C1 segment of cervical spinal cord (tissue), 14 donors: ENCODE measurements at regions not wholly inside any gene's neighbourhood (a gene's known extent, or its start where the extent isn't known, plus 50 kb on each side); places are given as distances from the start of the nearest gene placed in this dataset.
"Not testable (repeated sequence)": the region's sequence is repeated elsewhere in the genome, so short reads cannot be mapped to it uniquely, and the experiment has no call there.

Experiments
- DNase-seq, 14 donors: peaks; one replicate each; lab custom pipeline; 2025; lab: John Stamatoyannopoulos, UW

- no peak for DNase-seq
Measured at GRCh38 chr2:198916548-198917080, 541.1 kb downstream of the SATB2 start.

- no peak for DNase-seq
Measured at GRCh38 chr2:198913394-198914152, 544.2 kb downstream of the SATB2 start.

- DNase-seq, result no peak
Measured at GRCh38 chr2:198909525-198910267, 548.0 kb downstream of the SATB2 start.

GRCh38 chr2:198905881-198906612, 551.7 kb downstream of the SATB2 start:
- DNase-seq, result no peak

GRCh38 chr2:198901894-198902293, 555.8 kb downstream of the SATB2 start:
- no peak for DNase-seq

- DNase-seq, result no peak
Measured at GRCh38 chr2:198900141-198900540, 557.6 kb downstream of the SATB2 start.

- no peak for DNase-seq
Measured at GRCh38 chr2:198890490-198890889, 567.2 kb downstream of the SATB2 start.

GRCh38 chr2:198883604-198884003, 574.1 kb downstream of the SATB2 start:
- no peak for DNase-seq

- DNase-seq, result no peak
Measured at GRCh38 chr2:198880986-198881385, 576.8 kb downstream of the SATB2 start.

GRCh38 chr2:198880421-198880820, 577.3 kb downstream of the SATB2 start:
- DNase-seq, result no peak

GRCh38 chr2:198874472-198874858, 583.3 kb downstream of the SATB2 start:
- DNase-seq, result no peak

GRCh38 chr2:198873503-198874471, 584.0 kb downstream of the SATB2 start:
- no peak for DNase-seq

- DNase-seq, result no peak
Measured at GRCh38 chr2:198863655-198864054, 594.1 kb downstream of the SATB2 start.

GRCh38 chr2:198861080-198861479, 596.7 kb downstream of the SATB2 start:
- no peak for DNase-seq

GRCh38 chr2:198857246-198857645, 600.5 kb downstream of the SATB2 start:
- DNase-seq, result no peak

- DNase-seq, result not testable (repeated sequence)
Measured at GRCh38 chr2:198855746-198856145, 602.0 kb downstream of the SATB2 start.

- DNase-seq, result no peak
Measured at GRCh38 chr2:198852248-198852647, 605.5 kb downstream of the SATB2 start.

GRCh38 chr2:198825534-198825933, 632.2 kb downstream of the SATB2 start:
- no peak for DNase-seq

GRCh38 chr2:198817536-198817935, 640.2 kb downstream of the SATB2 start:
- no peak for DNase-seq

GRCh38 chr2:198815626-198816025, 642.1 kb downstream of the SATB2 start:
- no peak for DNase-seq

GRCh38 chr2:198811198-198811597, 646.5 kb downstream of the SATB2 start:
- DNase-seq, result no peak
